ENCODE measurements at regions not wholly inside any gene's neighbourhood (a gene's known extent, or its start where the extent isn't known, plus 50 kb on each side); places are given as distances from the start of the nearest gene placed in this dataset.

GRCh38 chr2:155309483-155309882 is 611.0 kb downstream of the KCNJ3 start:
- Mint-ChIP-seq H3K36me3 (ENCODE audit: low read depth) (no peaks in the 10 kb centered on the region), H3K4me1 (no peaks in the 10 kb centered on the region), H3K4me3 (no peak overlapping the region), H3K27me3 (ENCODE audit: low read depth, poor library complexity) (no peaks in the 10 kb centered on the region), H3K9me3 (no peaks in the 10 kb centered on the region), H3K27ac (no peak overlapping the region)
- no peak for DNase-seq
- no peak for TF ChIP-seq CTCF (IDR thresholded peaks at IDR 0.05)

- no peak overlapping the region for H3K4me3 Mint-ChIP-seq
- no peak for DNase-seq
- no peaks in the 10 kb centered on the region for H3K9me3 Mint-ChIP-seq
- H3K36me3 Mint-ChIP-seq (ENCODE audit: low read depth), result no peaks in the 10 kb centered on the region
- TF ChIP-seq CTCF (IDR thresholded peaks at IDR 0.05), result no peak
- no peaks in the 10 kb centered on the region for H3K27me3 Mint-ChIP-seq (ENCODE audit: low read depth, poor library complexity)
- H3K4me1 Mint-ChIP-seq, result no peaks in the 10 kb centered on the region
- no peak overlapping the region for H3K27ac Mint-ChIP-seq
Observed at GRCh38 chr2:155308367-155309009, 610.0 kb downstream of the KCNJ3 start.

DNA sequence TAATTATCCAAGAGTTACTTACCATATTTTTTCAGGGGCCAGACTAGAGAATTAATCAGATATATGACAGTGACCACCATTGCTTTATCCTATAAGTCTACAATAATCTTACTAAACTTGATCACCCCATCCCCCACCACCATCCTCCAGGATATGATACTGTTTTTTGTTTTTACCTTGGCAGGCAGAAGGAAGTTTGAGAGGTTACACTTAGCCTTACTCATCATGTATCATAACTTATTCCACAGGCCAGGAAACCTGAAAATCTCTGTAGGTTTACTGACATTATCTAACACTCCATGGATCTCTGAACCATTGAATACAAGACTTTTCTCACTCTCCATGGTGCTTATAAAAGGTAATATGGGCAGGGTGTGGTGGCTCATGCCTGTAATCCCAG is 602.7 kb downstream of the KCNJ3 start:
- no peak overlapping the region for H3K4me3 Mint-ChIP-seq
- H3K27me3 Mint-ChIP-seq (ENCODE audit: low read depth, poor library complexity), result no peaks in the 10 kb centered on the region
- no peaks in the 10 kb centered on the region for H3K9me3 Mint-ChIP-seq
- H3K4me1 Mint-ChIP-seq, result no peaks in the 10 kb centered on the region
- no peak for TF ChIP-seq CTCF (IDR thresholded peaks at IDR 0.05)
- no peak for DNase-seq
- H3K27ac Mint-ChIP-seq, result no peak overlapping the region
- H3K36me3 Mint-ChIP-seq (ENCODE audit: low read depth), result no peaks in the 10 kb centered on the region

- DNase-seq, result no peak
- no peak overlapping the region for H3K4me3 Mint-ChIP-seq
- no peaks in the 10 kb centered on the region for H3K36me3 Mint-ChIP-seq (ENCODE audit: low read depth)
- H3K27ac Mint-ChIP-seq, result no peak overlapping the region
- TF ChIP-seq CTCF (IDR thresholded peaks at IDR 0.05), result no peak
- H3K9me3 Mint-ChIP-seq, result no peaks in the 10 kb centered on the region
- no peaks in the 10 kb centered on the region for H3K4me1 Mint-ChIP-seq
- no peaks in the 10 kb centered on the region for H3K27me3 Mint-ChIP-seq (ENCODE audit: low read depth, poor library complexity)
Observed at GRCh38 chr2:155298001-155298400, 599.5 kb downstream of the KCNJ3 start.

DNA sequence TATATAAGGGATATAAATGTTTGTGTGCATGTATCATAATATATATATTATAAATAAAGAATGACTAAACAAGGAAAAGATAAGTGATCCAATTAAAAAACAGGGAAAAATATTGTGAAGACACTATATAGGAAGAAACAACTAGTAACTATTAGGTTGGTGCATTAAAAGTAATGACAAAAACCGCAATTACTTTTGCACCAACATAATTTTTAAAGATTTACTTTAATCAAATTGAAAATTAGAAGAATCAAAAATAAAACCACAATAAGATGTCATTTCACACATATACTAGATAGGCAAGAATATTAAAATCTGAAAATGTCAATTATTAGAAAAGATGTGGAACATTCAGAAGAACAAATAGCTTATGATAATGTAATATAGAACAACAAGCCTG is 595.9 kb downstream of the KCNJ3 start:
- Mint-ChIP-seq H3K9me3 (no peaks in the 10 kb centered on the region), H3K27me3 (ENCODE audit: low read depth, poor library complexity) (no peaks in the 10 kb centered on the region), H3K4me3 (no peak overlapping the region), H3K4me1 (no peaks in the 10 kb centered on the region), H3K36me3 (ENCODE audit: low read depth) (no peaks in the 10 kb centered on the region), H3K27ac (no peak overlapping the region)
- DNase-seq, result no peak
- TF ChIP-seq CTCF (IDR thresholded peaks at IDR 0.05), result no peak

DNA sequence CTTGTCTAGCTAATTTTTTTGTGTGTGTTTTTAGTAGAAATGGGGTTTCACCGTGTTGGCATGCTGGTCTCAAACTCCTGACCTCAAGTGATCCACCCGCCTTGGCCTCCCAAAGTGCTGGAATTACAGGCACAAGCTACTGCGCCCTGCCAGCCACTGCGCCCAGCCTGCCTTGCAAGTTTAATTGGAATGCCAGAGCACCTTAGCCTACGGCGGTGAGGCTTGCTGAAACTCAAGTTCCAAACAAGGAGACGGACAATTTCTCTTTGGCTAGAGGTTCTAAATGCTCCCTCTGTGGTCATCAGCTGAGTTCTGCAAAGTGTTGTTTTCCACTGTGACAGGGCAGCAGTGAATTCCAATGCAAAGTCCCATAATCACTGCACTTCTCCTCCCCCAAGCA is 583.4 kb downstream of the KCNJ3 start:
- Mint-ChIP-seq H3K36me3 (ENCODE audit: low read depth) (no peaks in the 10 kb centered on the region), H3K27ac (no peak overlapping the region), H3K4me3 (no peak overlapping the region), H3K9me3 (no peaks in the 10 kb centered on the region), H3K4me1 (no peaks in the 10 kb centered on the region), H3K27me3 (ENCODE audit: low read depth, poor library complexity) (no peaks in the 10 kb centered on the region)
- DNase-seq, result no peak
- no peak for TF ChIP-seq CTCF (IDR thresholded peaks at IDR 0.05)
